Central memory CD4-positive, alpha-beta T cell (primary cell): ENCODE measurements at regions not wholly inside any gene's neighbourhood (a gene's known extent, or its start where the extent isn't known, plus 50 kb on each side); places are given as distances from the start of the nearest gene placed in this dataset.
"Not testable (repeated sequence)": the region's sequence is repeated elsewhere in the genome, so short reads cannot be mapped to it uniquely, and the experiment has no call there.

Source experiments
- DNase-seq: peaks from one replicate; pipeline ENCODE4 v3.0.0; 2022

DNA sequence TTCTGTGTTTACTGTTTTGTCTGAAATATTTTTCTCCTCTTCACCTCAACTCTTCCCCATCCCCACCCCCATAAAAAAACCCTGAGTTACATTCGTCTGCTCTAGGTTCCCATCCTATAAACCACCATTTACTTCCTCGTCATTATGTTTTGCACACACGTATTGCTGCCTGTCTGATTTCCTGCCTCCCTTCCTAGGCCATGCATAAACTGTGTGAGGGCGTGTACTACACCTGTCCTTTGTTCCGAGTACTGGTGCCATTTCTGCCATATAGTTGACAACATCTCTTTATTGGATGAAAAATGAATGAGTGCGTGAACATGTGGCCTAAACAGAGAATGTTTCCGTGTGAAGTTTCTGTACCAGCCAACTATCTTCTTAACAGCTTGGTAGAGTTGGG, 258.5 kb upstream of the FAT1 start:
- DNase-seq = no peak

DNA sequence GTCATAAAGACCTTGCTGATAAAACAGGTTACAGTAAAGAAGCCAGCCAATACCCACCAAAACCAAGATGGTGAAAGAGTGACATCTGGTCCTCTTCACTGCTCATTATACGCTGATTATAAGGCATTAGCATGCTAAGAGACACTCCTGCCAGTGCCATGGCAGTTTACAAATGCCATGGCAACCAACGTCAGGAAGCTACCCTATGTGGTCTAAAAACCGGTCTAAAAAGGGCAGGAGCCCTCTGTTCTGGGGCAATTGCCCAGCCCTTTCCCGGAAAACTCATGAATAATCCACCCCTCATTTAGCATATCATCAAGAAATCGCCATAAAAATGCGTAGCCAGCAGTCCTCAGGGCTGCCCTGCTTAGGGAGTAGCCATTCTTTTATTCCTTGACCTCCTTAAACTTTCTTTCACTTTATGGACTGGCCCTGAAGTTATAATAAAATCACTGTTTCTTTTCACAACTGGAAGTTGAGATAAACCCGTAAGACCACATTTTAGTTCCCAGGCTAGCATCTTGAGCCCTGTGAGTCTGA, 260.5 kb upstream of the FAT1 start:
- DNase-seq = no peak

GRCh38 chr4:186999686-187000085, 276.0 kb upstream of the FAT1 start:
- DNase-seq = no peak

- no peak for DNase-seq
These were observed 276.6 kb upstream of the FAT1 start for GRCh38 chr4:187000281-187000680.

DNA sequence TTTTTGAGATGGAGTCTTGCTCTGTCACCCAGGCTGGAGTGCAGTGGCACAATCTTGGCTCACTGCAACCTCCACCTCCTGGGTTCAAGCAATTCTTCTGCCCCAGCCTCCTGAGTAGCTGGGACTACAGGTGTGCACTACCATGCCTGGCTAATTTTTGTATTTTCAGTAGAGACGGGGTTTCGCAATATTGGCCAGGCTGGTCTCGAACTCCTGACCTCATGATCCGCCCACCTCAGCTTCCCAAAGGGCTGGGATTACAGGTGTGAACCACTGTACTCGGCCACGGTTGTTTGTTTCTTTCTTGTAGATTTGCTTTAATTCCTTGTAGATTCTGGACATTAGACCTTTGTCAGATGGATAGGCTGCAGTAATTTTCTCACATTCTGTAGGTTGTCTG, 278.5 kb upstream of the FAT1 start:
- not testable (repeated sequence) for DNase-seq

- DNase-seq = no peak
These were observed 281.0 kb upstream of the FAT1 start for GRCh38 chr4:187004628-187005027.

GRCh38 chr4:187006189-187006618, 282.5 kb upstream of the FAT1 start:
- DNase-seq = no peak

DNA sequence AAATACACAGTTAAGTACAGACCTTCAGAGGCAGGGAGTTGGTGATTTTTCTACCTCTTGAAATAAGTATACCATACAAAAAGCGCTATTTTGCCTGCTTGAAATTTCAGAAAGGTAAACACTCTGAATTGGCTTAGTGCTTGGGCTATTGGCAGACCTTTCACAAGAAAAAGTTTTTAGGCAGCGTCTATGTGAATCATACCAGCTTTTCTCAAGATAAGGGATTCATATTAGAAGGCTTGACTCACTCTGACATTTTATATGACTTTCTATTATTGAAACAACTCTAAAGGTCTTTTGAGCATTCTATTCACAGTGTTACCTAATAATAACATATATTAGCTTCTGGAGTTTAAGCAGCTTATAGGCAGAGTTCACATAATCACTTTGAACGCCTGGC, 286.4 kb upstream of the FAT1 start:
- no peak for DNase-seq

DNA sequence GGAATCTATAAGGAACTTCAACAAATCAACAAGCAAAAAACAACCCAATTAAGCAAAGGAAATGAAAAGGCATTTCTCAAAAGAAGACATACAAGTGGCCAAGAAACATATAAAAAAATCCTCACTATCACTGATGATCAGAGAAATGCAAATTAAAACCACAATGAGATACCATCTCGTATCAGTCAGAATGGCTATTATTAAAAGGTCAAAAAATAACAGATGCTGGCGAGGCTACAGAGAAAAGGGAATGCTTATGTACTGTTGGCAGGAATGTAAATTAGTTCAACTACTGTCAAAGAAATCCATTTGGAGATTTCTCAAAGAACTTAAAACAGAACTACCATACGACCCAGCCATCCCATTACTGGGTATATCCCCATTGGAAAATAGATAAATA, 292.4 kb upstream of the FAT1 start:
- no peak for DNase-seq

- no peak for DNase-seq
These were observed 293.5 kb upstream of the FAT1 start for GRCh38 chr4:187017147-187017546.

GRCh38 chr4:187019896-187020295, 296.2 kb upstream of the FAT1 start:
- DNase-seq = no peak

GRCh38 chr4:187020676-187021075, 297.0 kb upstream of the FAT1 start:
- no peak for DNase-seq

GRCh38 chr4:187021436-187022205, 298.0 kb upstream of the FAT1 start:
- DNase-seq = no peak

DNA sequence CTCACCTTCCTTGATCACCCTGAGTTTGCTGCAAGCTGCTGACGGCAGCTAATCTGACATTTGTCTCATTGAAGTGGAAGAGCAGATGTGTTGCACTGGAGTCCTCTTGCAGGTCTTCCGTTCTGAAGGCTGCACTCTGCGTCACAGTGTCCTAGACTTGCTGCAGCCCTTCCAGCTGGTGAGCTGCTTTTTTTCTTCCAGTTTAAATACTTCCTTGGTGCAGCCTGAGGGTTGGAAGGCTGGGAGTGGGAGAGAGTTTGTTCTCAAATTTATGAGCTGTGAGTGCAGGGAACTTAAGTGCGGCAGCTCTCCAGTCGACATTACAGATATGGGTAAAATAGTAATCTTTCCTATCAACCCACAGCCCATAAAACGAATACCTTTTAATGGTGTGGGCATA, 303.6 kb upstream of the FAT1 start:
- no peak for DNase-seq

DNA sequence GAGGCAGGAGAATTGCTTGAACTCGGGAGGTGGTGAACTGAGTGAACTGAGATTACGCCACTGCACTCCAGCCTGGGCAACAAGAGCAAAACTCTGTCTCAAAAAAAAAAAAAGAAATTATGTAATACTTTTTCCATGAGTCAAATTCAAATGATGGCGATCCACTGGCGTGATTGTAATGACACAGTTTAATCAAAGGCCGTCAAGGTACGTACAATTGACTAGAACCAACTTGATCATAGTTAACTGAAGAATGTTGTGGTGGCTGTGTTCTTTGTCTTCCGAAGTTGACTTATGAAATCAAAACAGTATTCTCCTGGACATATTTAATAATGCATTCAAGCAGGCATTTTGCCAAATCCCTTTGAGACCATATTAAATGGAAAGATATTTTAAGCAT, 318.6 kb upstream of the FAT1 start:
- DNase-seq = no peak

DNA sequence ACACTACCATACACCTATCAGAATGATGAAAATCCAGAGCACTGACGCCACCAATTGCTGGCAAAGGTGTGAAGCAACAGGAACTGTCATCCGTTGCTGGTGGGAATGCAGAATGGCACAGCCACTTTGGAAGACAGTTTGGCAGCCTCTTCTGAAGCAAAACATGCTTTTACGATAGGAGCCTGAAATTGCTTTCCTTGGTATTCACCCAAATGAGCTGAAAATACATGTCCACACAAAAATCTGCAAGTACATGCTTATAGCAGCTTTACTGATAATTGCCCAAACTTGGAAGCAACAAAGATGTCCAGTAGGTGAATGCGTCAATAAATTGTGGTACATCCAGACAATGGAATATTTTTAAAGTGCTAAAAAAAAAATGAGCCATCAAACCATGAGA, 322.8 kb upstream of the FAT1 start:
- no peak for DNase-seq

- no peak for DNase-seq
These were observed 335.4 kb upstream of the FAT1 start for GRCh38 chr4:187059021-187059420.

DNA sequence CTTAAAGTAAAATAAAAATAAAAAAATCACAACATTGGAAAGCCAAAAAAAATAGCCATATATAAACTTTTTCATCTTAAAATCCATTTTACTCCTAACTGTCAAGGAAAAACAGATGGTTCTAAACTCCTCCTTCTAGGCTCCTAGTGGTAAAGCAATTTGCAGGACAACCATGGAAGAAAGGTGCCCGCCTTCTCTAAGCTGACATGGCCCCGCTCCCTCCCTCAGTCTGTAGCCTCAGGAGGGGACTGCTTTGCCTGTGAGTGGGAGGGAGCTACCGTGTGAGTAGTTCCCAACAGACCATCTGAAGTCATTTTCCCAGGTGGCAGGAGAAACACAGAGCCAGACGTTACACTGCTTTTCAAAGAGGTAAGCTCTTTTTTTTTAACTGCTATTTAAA, 336.2 kb upstream of the FAT1 start:
- no peak for DNase-seq

- no peak for DNase-seq
These were observed 336.9 kb upstream of the FAT1 start for GRCh38 chr4:187060551-187060950.

DNA sequence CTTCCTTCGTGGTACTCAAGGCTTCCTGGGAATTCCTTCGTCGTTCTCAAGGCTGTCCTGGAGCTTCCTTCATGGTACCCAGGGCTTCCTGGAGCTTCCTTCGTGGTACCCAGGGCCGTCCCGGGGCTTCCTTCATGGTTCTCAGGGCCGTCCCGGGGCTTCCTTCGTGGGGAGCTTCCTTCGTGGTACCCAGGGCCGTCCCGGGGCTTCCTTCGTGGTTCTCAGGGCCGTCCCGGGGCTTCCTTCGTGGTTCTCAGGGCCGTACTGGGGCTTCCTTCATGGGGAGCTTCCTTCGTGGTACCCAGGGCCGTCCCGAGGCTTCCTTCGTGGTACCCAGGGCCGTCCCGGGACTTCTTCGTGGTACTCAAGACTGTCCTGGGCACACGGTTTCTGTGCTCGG, 339.6 kb upstream of the FAT1 start:
- no peak for DNase-seq

GRCh38 chr4:187064033-187064432, 340.4 kb upstream of the FAT1 start:
- no peak for DNase-seq

DNA sequence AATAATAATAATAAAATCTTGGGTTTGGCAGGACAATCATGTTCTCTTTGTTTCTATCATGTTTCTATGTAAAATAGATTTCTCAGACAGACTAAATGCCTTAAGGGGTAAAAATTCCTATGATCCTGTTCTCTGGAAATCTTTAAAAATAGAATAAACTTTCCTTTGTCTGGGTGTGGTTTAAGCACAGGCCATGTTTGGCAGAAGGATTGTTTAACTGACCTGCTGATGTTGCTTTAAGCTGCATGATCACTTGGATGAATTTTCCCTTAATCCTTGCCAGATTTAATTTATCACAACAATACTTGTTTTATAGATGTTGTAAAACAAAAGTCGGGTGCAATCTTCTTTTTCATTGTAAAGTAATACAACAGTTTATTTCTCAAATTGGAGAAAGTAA, 341.7 kb upstream of the FAT1 start:
- DNase-seq = no peak

GRCh38 chr4:187065806-187066205, 342.1 kb upstream of the FAT1 start:
- no peak for DNase-seq

DNA sequence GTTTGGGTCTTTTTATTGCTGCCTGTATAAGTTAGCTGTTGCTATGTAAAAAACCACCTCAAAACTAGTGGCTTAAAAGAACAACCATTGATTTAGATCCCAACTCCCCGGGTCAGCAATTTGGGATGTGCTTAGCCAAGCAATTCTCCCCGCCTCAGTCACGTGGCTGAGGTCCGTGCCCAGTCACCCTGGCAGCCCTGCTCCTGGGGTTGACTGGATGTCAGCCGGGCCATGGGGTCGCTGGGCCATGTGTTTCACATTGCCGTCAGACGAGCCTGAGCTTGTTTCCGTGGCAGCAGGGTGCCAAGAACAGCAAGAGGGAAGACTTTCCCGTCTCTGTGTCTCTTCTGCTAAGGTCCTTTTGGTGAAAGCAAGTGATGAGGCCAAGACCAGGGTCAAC, 345.7 kb upstream of the FAT1 start:
- no peak for DNase-seq

GRCh38 chr4:187070158-187070557, 346.5 kb upstream of the FAT1 start:
- DNase-seq = no peak
